DMS 273 (cell line): ENCODE measurements at regions not wholly inside any gene's neighbourhood (a gene's known extent, or its start where the extent isn't known, plus 50 kb on each side); places are given as distances from the start of the nearest gene placed in this dataset.

Source experiments
- DNase-seq: peaks from one replicate; lab custom pipeline; 2025; ENCODE audit not compliant: unreplicated experiment; lab: John Stamatoyannopoulos, UW

- DNase-seq = peak; percentile 78
These were observed 58.9 kb upstream of the GATA6 start for GRCh38 chr18:22110461-22110924.

GRCh38 chr18:22112215-22112614, 57.2 kb upstream of the GATA6 start:
- DNase-seq = no peak

GRCh38 chr18:22113144-22113844, 56.1 kb upstream of the GATA6 start:
- no peak for DNase-seq

GRCh38 chr18:22114526-22115321, 54.7 kb upstream of the GATA6 start:
- DNase-seq = no peak

DNA sequence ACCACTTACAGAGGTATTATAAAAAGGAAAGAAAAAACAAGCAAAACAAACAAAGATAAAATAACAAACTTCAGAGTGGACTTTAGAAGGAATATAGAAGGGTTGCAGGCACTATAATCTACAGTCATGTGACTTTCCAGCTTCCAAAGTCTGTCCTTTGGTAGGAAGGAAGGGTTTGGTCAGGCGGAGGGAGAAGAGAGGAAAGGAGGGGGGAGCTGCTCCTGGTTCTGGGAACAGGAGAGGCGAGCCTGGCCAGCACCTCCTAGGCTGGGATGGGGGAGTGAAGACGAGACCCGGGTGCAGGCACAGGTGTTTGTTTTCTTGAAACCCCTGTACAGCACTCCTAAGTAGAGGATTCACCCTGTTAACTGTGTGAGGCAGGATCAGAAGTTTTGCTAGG, 53.8 kb upstream of the GATA6 start:
- no peak for DNase-seq
